IPS DF 6.9 (cell line): ENCODE measurements at regions not wholly inside any gene's neighbourhood (a gene's known extent, or its start where the extent isn't known, plus 50 kb on each side); places are given as distances from the start of the nearest gene placed in this dataset.

ENCODE experiments used
- DNase-seq: peaks from one replicate; pipeline ENCODE4 v3.0.0-alpha.2; 2013; ENCODE audit warnings: low read depth, low spot score
- H3K27ac ChIP-seq: one replicate; pipeline ENCODE4 v1.5.1; 2013; ENCODE audit warnings: low read length, control low read depth
- H3K27me3 ChIP-seq: 2 replicates; pipeline ENCODE4 v1.6.1; 2013; ENCODE audit warnings: mild to moderate bottlenecking, low read length; ENCODE audit not compliant: control insufficient read depth, insufficient read depth
- H3K36me3 ChIP-seq: 2 replicates; pipeline ENCODE4 v1.6.1; 2013; ENCODE audit warnings: low read length; ENCODE audit not compliant: control insufficient read depth, insufficient read depth
- H3K4me1 ChIP-seq: 2 replicates; pipeline ENCODE4 v1.6.1; 2013; ENCODE audit warnings: low read length; ENCODE audit not compliant: control insufficient read depth, insufficient read depth
- H3K4me3 ChIP-seq: 2 replicates; pipeline ENCODE4 v1.5.1; 2013; ENCODE audit warnings: mild to moderate bottlenecking, low read length
- H3K9me3 ChIP-seq: 2 replicates; pipeline ENCODE4 v1.6.1; 2013; ENCODE audit warnings: low read length, inconsistent platforms; ENCODE audit not compliant: control insufficient read depth, insufficient read depth
- WGBS: extraction: QIAGEN DNeasy Blood & Tissue Kit; methylation state at CpG from one replicate; pipeline ENCODE4 v1.1.7; 2013; ENCODE audit warnings: mixed read lengths, missing lambda C conversion rate; ENCODE audit not compliant: insufficient read length, insufficient coverage; 5-methylcytosine and 5-hydroxymethylcytosine counted together

DNA sequence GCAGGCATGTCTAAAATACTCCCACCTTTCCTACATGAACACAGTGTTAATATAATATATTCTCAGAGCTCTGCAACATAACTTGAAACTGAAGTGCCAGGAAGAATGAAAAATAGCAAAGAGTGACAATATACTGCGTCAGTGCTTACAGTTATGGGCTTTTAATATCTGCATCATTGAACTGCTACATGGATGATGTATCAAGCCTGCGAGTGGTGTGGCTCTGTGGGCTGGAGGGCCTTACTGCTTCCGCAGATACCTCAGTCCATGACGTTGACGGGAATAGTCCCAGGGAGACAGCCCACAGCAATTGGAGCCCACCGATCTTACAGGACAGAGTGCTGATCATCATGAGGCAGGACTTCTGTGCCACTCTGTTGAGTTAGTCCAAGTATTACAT is 727.0 kb downstream of the NR2F2 start:
- Histone ChIP-seq H3K9me3 (no peaks in the 10 kb centered on the region), H3K27ac (no peak overlapping the region), H3K27me3 (no peaks in the 10 kb centered on the region), H3K4me1 (no peaks in the 10 kb centered on the region), H3K4me3 (no peak overlapping the region), H3K36me3 (no peaks in the 10 kb centered on the region)
- DNase-seq: no peak
- no CpG with 5 or more reads among the region's 6 CpGs for WGBS

DNA sequence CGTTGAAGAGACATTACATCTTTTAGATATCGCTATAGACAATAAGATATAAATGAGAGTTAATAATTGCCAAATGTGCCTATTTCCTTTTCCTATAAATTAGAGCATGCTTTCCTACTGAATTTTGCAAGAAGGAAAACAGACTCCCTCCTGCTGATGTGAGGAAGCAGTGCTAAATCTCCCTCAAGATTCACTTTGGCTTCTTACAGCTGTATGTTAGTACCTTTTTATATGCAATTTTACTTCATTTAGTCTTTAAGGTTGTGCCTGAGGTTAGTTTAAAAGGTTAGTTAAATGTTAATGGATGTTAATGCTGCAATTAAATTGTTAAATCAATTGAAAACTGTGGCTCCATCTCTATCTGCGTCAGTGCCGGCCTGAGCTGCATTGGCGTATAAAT is 728.8 kb downstream of the NR2F2 start:
- Histone ChIP-seq H3K27ac (no peak overlapping the region), H3K9me3 (no peaks in the 10 kb centered on the region), H3K4me3 (no peak overlapping the region), H3K27me3 (no peaks in the 10 kb centered on the region), H3K4me1 (no peaks in the 10 kb centered on the region), H3K36me3 (no peaks in the 10 kb centered on the region)
- no peak for DNase-seq
- WGBS: no CpG with 5 or more reads among the region's 5 CpGs

- no CpG with 5 or more reads among the region's 2 CpGs for WGBS
Measured at GRCh38 chr15:97061392-97061791, 730.9 kb downstream of the NR2F2 start.

GRCh38 chr15:97071668-97072067 is 741.2 kb downstream of the NR2F2 start:
- H3K27ac ChIP-seq: no peak overlapping the region
- H3K4me1 ChIP-seq: no peaks in the 10 kb centered on the region
- no peak overlapping the region for H3K4me3 ChIP-seq
- H3K27me3 ChIP-seq: no peaks in the 10 kb centered on the region
- no peak for DNase-seq
- no peaks in the 10 kb centered on the region for H3K36me3 ChIP-seq
- WGBS: no CpG with 5 or more reads among the region's 4 CpGs
- H3K9me3 ChIP-seq: no peaks in the 10 kb centered on the region

More at GRCh38 chr15:97061392-97061791, 730.9 kb downstream of the NR2F2 start:
- DNase-seq: no peak
- no peaks in the 10 kb centered on the region for H3K4me1 ChIP-seq
- H3K4me3 ChIP-seq: no peak overlapping the region
- H3K27me3 ChIP-seq: no peaks in the 10 kb centered on the region
- H3K36me3 ChIP-seq: no peaks in the 10 kb centered on the region
- H3K27ac ChIP-seq: no peak overlapping the region
- no peaks in the 10 kb centered on the region for H3K9me3 ChIP-seq

GRCh38 chr15:97072545-97072944 is 742.0 kb downstream of the NR2F2 start:
- no CpG with 5 or more reads among the region's 9 CpGs for whole genome bisulfite sequencing
- DNase-seq: no peak
- no peak overlapping the region for H3K27ac ChIP-seq
- no peaks in the 10 kb centered on the region for H3K4me1 ChIP-seq
- no peaks in the 10 kb centered on the region for H3K27me3 ChIP-seq
- no peaks in the 10 kb centered on the region for H3K36me3 ChIP-seq
- H3K4me3 ChIP-seq: no peak overlapping the region
- H3K9me3 ChIP-seq: no peaks in the 10 kb centered on the region

DNA sequence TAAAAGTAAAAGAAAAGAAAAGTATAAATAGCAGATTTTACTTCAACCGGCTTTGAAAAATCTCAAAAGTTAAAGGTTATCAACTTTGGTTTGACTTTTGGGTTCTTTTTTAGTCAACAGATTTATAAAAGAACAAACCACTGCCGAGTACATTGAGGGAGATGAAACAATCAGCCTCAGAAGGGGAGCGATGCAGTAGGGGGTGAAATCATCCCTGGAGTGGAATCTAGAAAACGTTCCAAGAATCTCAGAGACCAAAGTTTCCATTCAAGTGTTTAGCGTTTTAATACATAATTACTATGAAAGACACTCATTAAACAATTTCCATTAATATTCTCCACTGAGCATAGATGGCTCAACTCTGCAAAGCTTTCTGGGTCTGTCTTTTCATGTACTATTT is 745.5 kb downstream of the NR2F2 start:
- no peaks in the 10 kb centered on the region for H3K36me3 ChIP-seq
- no peak overlapping the region for H3K4me3 ChIP-seq
- H3K27ac ChIP-seq: no peak overlapping the region
- no peaks in the 10 kb centered on the region for H3K4me1 ChIP-seq
- H3K9me3 ChIP-seq: no peaks in the 10 kb centered on the region
- DNase-seq: no peak
- H3K27me3 ChIP-seq: no peaks in the 10 kb centered on the region
- WGBS: no CpG with 5 or more reads among the region's 5 CpGs

- no CpG with 5 or more reads among the region's 2 CpGs for WGBS
- H3K27me3 ChIP-seq: no peaks in the 10 kb centered on the region
- H3K27ac ChIP-seq: no peak overlapping the region
- no peaks in the 10 kb centered on the region for H3K36me3 ChIP-seq
- no peak overlapping the region for H3K4me3 ChIP-seq
- no peaks in the 10 kb centered on the region for H3K4me1 ChIP-seq
- no peak for DNase-seq
- no peaks in the 10 kb centered on the region for H3K9me3 ChIP-seq
Measured at GRCh38 chr15:97077975-97078374, 747.5 kb downstream of the NR2F2 start.

GRCh38 chr15:97078591-97078990 is 748.1 kb downstream of the NR2F2 start:
- no peaks in the 10 kb centered on the region for H3K27me3 ChIP-seq
- H3K4me3 ChIP-seq: no peak overlapping the region
- H3K9me3 ChIP-seq: no peaks in the 10 kb centered on the region
- no CpG with 5 or more reads among the region's 6 CpGs for WGBS
- no peak overlapping the region for H3K27ac ChIP-seq
- no peak for DNase-seq
- no peaks in the 10 kb centered on the region for H3K4me1 ChIP-seq
- H3K36me3 ChIP-seq: no peaks in the 10 kb centered on the region

- no peak for DNase-seq
- no peak overlapping the region for H3K27ac ChIP-seq
- no peaks in the 10 kb centered on the region for H3K27me3 ChIP-seq
- WGBS: no CpG with 5 or more reads among the region's 6 CpGs
- no peaks in the 10 kb centered on the region for H3K36me3 ChIP-seq
- H3K4me1 ChIP-seq: no peaks in the 10 kb centered on the region
- H3K4me3 ChIP-seq: no peak overlapping the region
- H3K9me3 ChIP-seq: no peaks in the 10 kb centered on the region
Measured at GRCh38 chr15:97081666-97082226, 751.2 kb downstream of the NR2F2 start.

- Histone ChIP-seq H3K9me3 (no peaks in the 10 kb centered on the region), H3K4me1 (no peaks in the 10 kb centered on the region), H3K27me3 (no peaks in the 10 kb centered on the region), H3K4me3 (no peak overlapping the region), H3K27ac (no peak overlapping the region), H3K36me3 (no peaks in the 10 kb centered on the region)
- DNase-seq: no peak
- WGBS: no CpG with 5 or more reads among the region's 9 CpGs
Measured at GRCh38 chr15:97082830-97083229, 752.3 kb downstream of the NR2F2 start.

DNA sequence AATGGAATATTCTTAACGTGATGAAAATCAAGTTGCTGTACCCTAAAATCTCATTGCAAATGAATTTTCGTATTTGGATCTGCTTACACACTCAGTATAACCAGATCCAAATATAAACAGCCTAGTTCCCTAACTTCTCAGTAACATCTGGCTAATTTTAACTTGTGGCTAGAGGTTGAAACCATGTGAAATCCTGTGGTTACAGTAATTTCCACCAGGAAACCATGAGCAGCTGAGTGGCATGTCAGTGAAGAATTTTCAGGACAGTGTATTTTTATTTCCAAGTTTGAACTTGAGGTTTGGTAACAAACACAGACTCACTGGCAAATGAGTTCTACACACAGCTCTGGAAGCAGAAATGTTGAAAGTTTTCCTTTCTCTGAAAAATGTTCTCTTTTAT is 754.1 kb downstream of the NR2F2 start:
- Histone ChIP-seq H3K4me3 (no peak overlapping the region), H3K27ac (no peak overlapping the region), H3K9me3 (no peaks in the 10 kb centered on the region), H3K4me1 (no peaks in the 10 kb centered on the region), H3K36me3 (no peaks in the 10 kb centered on the region), H3K27me3 (no peaks in the 10 kb centered on the region)
- WGBS: no CpG with 5 or more reads among the region's 2 CpGs
- no peak for DNase-seq
